BJ (cell line): ENCODE measurements at regions not wholly inside any gene's neighbourhood (a gene's known extent, or its start where the extent isn't known, plus 50 kb on each side); places are given as distances from the start of the nearest gene placed in this dataset.

Experiments used
- CTCF ChIA-PET: fragments of 350-600 bp; formaldehyde crosslinking; extraction: SDS; loops from one replicate; lab custom pipeline; 2021; ENCODE audit warnings: antibody characterized with exemption, inconsistent platforms; lab: Yijun Ruan, JAX
- POLR2A ChIA-PET: fragments of 300-600 bp; sonication (Branson Sonifier 250); formaldehyde crosslinking; extraction: SDS; loops from one replicate; lab custom pipeline; 2021; ENCODE audit warnings: antibody characterized with exemption; lab: Charles Lee
- DNase-seq: peaks from one replicate; pipeline ENCODE4 v3.0.0-alpha.2; 2011; ENCODE audit warnings: low read depth
- H3K27me3 ChIP-seq: 2 replicates; pipeline ENCODE4 v1.6.0; 2011; ENCODE audit warnings: low read length; ENCODE audit not compliant: control insufficient read depth, insufficient read depth
- H3K36me3 ChIP-seq: 2 replicates; pipeline ENCODE4 v1.5.1; 2011; ENCODE audit warnings: low read length; ENCODE audit not compliant: control insufficient read depth, insufficient read depth
- H3K4me3 ChIP-seq: 2 replicates; pipeline ENCODE4 v1.5.1; 2011; ENCODE audit warnings: low read depth, mild to moderate bottlenecking, control low read depth, low read length
- CTCF ChIP-seq: IDR thresholded peaks from 2 replicates; pipeline ENCODE4 v1.5.1; 2011; ENCODE audit warnings: low read depth, mild to moderate bottlenecking, control low read depth, inconsistent platforms, low read length, moderate library complexity; ENCODE audit not compliant: insufficient read depth

DNA sequence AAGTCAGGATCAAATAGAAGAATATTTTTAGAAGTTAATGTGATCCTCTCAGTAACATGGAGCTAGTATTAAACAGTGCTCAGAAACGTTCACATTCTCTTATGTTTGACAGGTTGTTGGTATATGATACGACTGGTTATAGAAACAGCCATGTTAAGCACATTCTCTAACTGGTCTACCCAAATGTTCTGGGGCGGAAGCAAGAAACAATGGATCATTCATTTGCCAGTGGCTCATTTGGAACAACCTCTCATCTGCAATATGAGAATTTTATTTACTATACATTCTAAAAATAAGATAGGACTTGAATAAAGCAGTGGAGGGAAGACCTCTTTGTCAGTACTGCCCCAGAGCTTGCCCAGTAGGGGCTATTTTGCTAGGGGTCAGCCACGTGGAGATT is 167.1 kb upstream of the FAM98A start:
- CTCF ChIA-PET = interaction anchor here (0.8 kb wide), 1 partner anchor 30 kb away, joined by 3 read pairs; no protein-coding TSS in a partner anchor
- no peaks in the 10 kb centered on the region for H3K36me3 ChIP-seq
- no peak overlapping the region for H3K4me3 ChIP-seq
- DNase-seq = no peak
- no peaks in the 10 kb centered on the region for H3K27me3 ChIP-seq
- no peak for TF ChIP-seq CTCF
- POLR2A ChIA-PET = no interaction called here

DNA sequence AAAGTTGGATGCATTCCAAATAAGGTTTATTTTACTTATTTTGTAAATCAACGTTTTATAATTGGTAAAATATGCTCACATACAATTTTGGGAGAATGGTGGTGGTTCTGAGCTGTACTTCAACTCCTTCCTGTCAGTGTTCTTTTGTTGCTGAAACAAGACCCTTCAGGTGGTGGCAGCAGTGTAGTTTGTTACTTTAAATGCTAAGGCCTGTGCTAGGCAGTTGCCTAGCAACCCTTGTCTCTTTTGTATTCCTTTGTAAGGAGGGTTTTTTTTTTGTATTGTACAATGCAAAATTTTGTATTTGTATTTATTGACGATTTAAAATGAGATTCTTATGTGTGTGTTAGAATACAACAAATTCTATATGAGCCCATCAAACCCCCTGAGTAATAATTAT is 166.0 kb upstream of the FAM98A start:
- no peak overlapping the region for H3K4me3 ChIP-seq
- TF ChIP-seq CTCF = no peak
- ChIA-PET POLR2A (no interaction called here), CTCF (interaction anchor here (0.7 kb wide), 1 partner anchor 11 kb away, joined by 3 read pairs; no protein-coding TSS in a partner anchor)
- no peak for DNase-seq
- H3K36me3 ChIP-seq = no peaks in the 10 kb centered on the region
- H3K27me3 ChIP-seq = no peaks in the 10 kb centered on the region

DNA sequence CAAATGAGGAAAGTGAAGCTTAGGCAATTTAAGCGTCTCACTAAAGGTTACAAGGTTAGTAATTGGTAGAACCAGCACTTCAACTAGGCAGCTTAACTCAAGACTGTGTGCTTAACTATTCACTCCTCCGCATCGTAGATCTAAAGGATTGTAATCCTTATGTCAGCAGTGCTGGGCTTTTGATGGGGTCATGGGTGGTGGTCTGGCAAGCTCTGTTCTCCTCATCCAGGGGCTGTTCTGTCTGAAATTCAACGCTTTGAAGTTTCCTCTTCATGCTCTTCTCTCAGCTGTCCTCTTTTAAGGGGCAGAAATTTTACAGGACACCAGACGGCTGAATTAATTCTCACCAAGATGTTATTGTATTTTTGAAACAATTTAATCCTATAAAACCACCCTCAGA is 165.5 kb upstream of the FAM98A start:
- POLR2A ChIA-PET = no interaction called here
- H3K36me3 ChIP-seq = no peaks in the 10 kb centered on the region
- no peak for DNase-seq
- H3K4me3 ChIP-seq = no peak overlapping the region
- no peaks in the 10 kb centered on the region for H3K27me3 ChIP-seq
- TF ChIP-seq CTCF = no peak
- CTCF ChIA-PET = interaction anchor here (0.7 kb wide), 1 partner anchor 11 kb away, joined by 3 read pairs; no protein-coding TSS in a partner anchor

GRCh38 chr2:33763671-33764310 is 164.7 kb upstream of the FAM98A start:
- Histone ChIP-seq H3K4me3 (no peak overlapping the region), H3K27me3 (no peaks in the 10 kb centered on the region), H3K36me3 (no peaks in the 10 kb centered on the region)
- ChIA-PET CTCF (interaction anchor here (0.6 kb wide), 1 partner anchor 339 kb away, joined by 3 read pairs; no protein-coding TSS in a partner anchor), POLR2A (no interaction called here)
- no peak for TF ChIP-seq CTCF
- DNase-seq = no peak

DNA sequence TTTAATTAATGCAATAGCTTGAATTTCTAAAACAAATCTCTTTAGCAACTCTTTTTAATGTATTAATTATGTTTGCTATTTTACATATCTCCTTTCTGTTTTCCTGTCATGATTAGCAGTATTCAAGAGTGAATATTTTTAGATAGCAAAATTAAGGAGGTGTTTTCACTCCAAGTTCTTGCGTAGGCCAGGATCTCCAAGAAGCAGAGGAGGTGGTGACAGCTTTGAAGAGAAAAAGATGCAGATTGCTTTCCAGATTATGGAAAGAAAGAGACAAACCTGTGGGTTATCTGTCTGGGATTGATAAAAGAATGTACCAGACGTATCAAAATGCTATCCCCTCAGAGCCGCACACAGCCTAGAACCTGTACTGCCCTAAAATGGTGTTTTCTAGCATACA is 163.5 kb upstream of the FAM98A start:
- no peak for DNase-seq
- H3K4me3 ChIP-seq = no peak overlapping the region
- ChIA-PET POLR2A (no interaction called here), CTCF (no interaction called here)
- TF ChIP-seq CTCF = no peak
- H3K27me3 ChIP-seq = no peaks in the 10 kb centered on the region
- H3K36me3 ChIP-seq = no peaks in the 10 kb centered on the region
